IPS DF 6.9 (cell line): ENCODE measurements at regions not wholly inside any gene's neighbourhood (a gene's known extent, or its start where the extent isn't known, plus 50 kb on each side); places are given as distances from the start of the nearest gene placed in this dataset.
"Not testable (repeated sequence)": the region's sequence is repeated elsewhere in the genome, so short reads cannot be mapped to it uniquely, and the experiment has no call there.

Experiments used
- DNase-seq: peaks from one replicate; pipeline ENCODE4 v3.0.0-alpha.2; 2013; ENCODE audit warnings: low read depth, low spot score
- H3K27ac ChIP-seq: one replicate; pipeline ENCODE4 v1.5.1; 2013; ENCODE audit warnings: low read length, control low read depth
- H3K27me3 ChIP-seq: 2 replicates; pipeline ENCODE4 v1.6.1; 2013; ENCODE audit warnings: mild to moderate bottlenecking, low read length; ENCODE audit not compliant: control insufficient read depth, insufficient read depth
- H3K36me3 ChIP-seq: 2 replicates; pipeline ENCODE4 v1.6.1; 2013; ENCODE audit warnings: low read length; ENCODE audit not compliant: control insufficient read depth, insufficient read depth
- H3K4me1 ChIP-seq: 2 replicates; pipeline ENCODE4 v1.6.1; 2013; ENCODE audit warnings: low read length; ENCODE audit not compliant: control insufficient read depth, insufficient read depth
- H3K4me3 ChIP-seq: 2 replicates; pipeline ENCODE4 v1.5.1; 2013; ENCODE audit warnings: mild to moderate bottlenecking, low read length
- H3K9me3 ChIP-seq: 2 replicates; pipeline ENCODE4 v1.6.1; 2013; ENCODE audit warnings: low read length, inconsistent platforms; ENCODE audit not compliant: control insufficient read depth, insufficient read depth
- WGBS: extraction: QIAGEN DNeasy Blood & Tissue Kit; methylation state at CpG from one replicate; pipeline ENCODE4 v1.1.7; 2013; ENCODE audit warnings: mixed read lengths, missing lambda C conversion rate; ENCODE audit not compliant: insufficient read length, insufficient coverage; 5-methylcytosine and 5-hydroxymethylcytosine counted together

- no peak overlapping the region for H3K4me3 ChIP-seq
- no peaks in the 10 kb centered on the region for H3K36me3 ChIP-seq
- no peaks in the 10 kb centered on the region for H3K4me1 ChIP-seq
- no CpG with 5 or more reads among the region's 2 CpGs for WGBS
- H3K27me3 ChIP-seq: no peaks in the 10 kb centered on the region
- H3K27ac ChIP-seq: no peak overlapping the region
- DNase-seq: no peak
- no peaks in the 10 kb centered on the region for H3K9me3 ChIP-seq
These were observed 225.3 kb upstream of the HTR1E start for GRCh38 chr6:86712039-86712438.

GRCh38 chr6:86707545-86708120, 229.7 kb upstream of the HTR1E start:
- Histone ChIP-seq H3K4me1 (no peaks in the 10 kb centered on the region), H3K27ac (no peak overlapping the region), H3K27me3 (no peaks in the 10 kb centered on the region), H3K36me3 (no peaks in the 10 kb centered on the region), H3K9me3 (no peaks in the 10 kb centered on the region), H3K4me3 (no peak overlapping the region)
- WGBS: no CpG with 5 or more reads among the region's 2 CpGs
- DNase-seq: no peak

GRCh38 chr6:86706449-86706848, 230.9 kb upstream of the HTR1E start:
- no CpG with 5 or more reads among the region's 4 CpGs for WGBS
- H3K36me3 ChIP-seq: no peaks in the 10 kb centered on the region
- no peak overlapping the region for H3K27ac ChIP-seq
- H3K4me1 ChIP-seq: no peaks in the 10 kb centered on the region
- H3K27me3 ChIP-seq: no peaks in the 10 kb centered on the region
- no peaks in the 10 kb centered on the region for H3K9me3 ChIP-seq
- H3K4me3 ChIP-seq: no peak overlapping the region
- DNase-seq: peak; percentile 18

GRCh38 chr6:86701228-86701627, 236.1 kb upstream of the HTR1E start:
- not testable (repeated sequence) for H3K27ac ChIP-seq, H3K27me3 ChIP-seq, H3K36me3 ChIP-seq, H3K9me3 ChIP-seq, H3K4me3 ChIP-seq, H3K4me1 ChIP-seq, DNase-seq
- WGBS: no CpG with 5 or more reads among the region's 4 CpGs

GRCh38 chr6:86686496-86686895, 250.8 kb upstream of the HTR1E start:
- H3K4me1 ChIP-seq: no peaks in the 10 kb centered on the region
- no peaks in the 10 kb centered on the region for H3K36me3 ChIP-seq
- no peaks in the 10 kb centered on the region for H3K27me3 ChIP-seq
- DNase-seq: no peak
- WGBS: no CpG with 5 or more reads among the region's 1 CpG
- H3K27ac ChIP-seq: no peak overlapping the region
- H3K9me3 ChIP-seq: no peaks in the 10 kb centered on the region
- H3K4me3 ChIP-seq: no peak overlapping the region

- Histone ChIP-seq H3K27ac (no peak overlapping the region), H3K36me3 (no peaks in the 10 kb centered on the region), H3K27me3 (no peaks in the 10 kb centered on the region), H3K4me1 (no peaks in the 10 kb centered on the region), H3K4me3 (no peak overlapping the region), H3K9me3 (no peaks in the 10 kb centered on the region)
- DNase-seq: no peak
- WGBS: no CpG with 5 or more reads among the region's 3 CpGs
These were observed 252.0 kb upstream of the HTR1E start for GRCh38 chr6:86685230-86685797.

- no CpG with 5 or more reads among the region's 1 CpG for WGBS
- no peak overlapping the region for H3K27ac ChIP-seq
- DNase-seq: no peak
- H3K4me3 ChIP-seq: no peak overlapping the region
- no peaks in the 10 kb centered on the region for H3K9me3 ChIP-seq
- no peaks in the 10 kb centered on the region for H3K27me3 ChIP-seq
- H3K4me1 ChIP-seq: no peaks in the 10 kb centered on the region
- no peaks in the 10 kb centered on the region for H3K36me3 ChIP-seq
These were observed 254.0 kb upstream of the HTR1E start for GRCh38 chr6:86683132-86683908.

- WGBS: no CpG with 5 or more reads among the region's 1 CpG
These were observed 255.0 kb upstream of the HTR1E start for GRCh38 chr6:86682297-86682696.

GRCh38 chr6:86681140-86681539, 256.2 kb upstream of the HTR1E start:
- not testable (repeated sequence) for H3K9me3 ChIP-seq, H3K4me1 ChIP-seq, DNase-seq, H3K27me3 ChIP-seq, H3K36me3 ChIP-seq, H3K4me3 ChIP-seq, H3K27ac ChIP-seq
- WGBS: no CpG with 5 or more reads among the region's 1 CpG

More at GRCh38 chr6:86682297-86682696, 255.0 kb upstream of the HTR1E start:
- H3K9me3 ChIP-seq: no peaks in the 10 kb centered on the region
- H3K27me3 ChIP-seq: no peaks in the 10 kb centered on the region
- no peak overlapping the region for H3K27ac ChIP-seq
- H3K4me3 ChIP-seq: no peak overlapping the region
- DNase-seq: no peak
- no peaks in the 10 kb centered on the region for H3K36me3 ChIP-seq
- H3K4me1 ChIP-seq: no peaks in the 10 kb centered on the region

- not testable (repeated sequence) for H3K36me3 ChIP-seq, H3K27ac ChIP-seq, H3K4me3 ChIP-seq, H3K9me3 ChIP-seq, H3K4me1 ChIP-seq, DNase-seq, H3K27me3 ChIP-seq
- WGBS: no CpG with 5 or more reads among the region's 8 CpGs
These were observed 265.2 kb upstream of the HTR1E start for GRCh38 chr6:86672125-86672524.
